ENCODE measurements at regions not wholly inside any gene's neighbourhood (a gene's known extent, or its start where the extent isn't known, plus 50 kb on each side); places are given as distances from the start of the nearest gene placed in this dataset.

- TF ChIP-seq CHD7 (IDR thresholded peaks at IDR 0.05; ENCODE audit: insufficient replicate concordance, low read length): no peak
- TF ChIP-seq KDM5A (IDR thresholded peaks at IDR 0.05; ENCODE audit: low read length): no peak
- TF ChIP-seq RBBP5 (IDR thresholded peaks at IDR 0.05; ENCODE audit: borderline replicate concordance, low read depth, low read length): no peak
- TF ChIP-seq RAD21 (IDR thresholded peaks at IDR 0.05 in 1 of 2, conservative IDR thresholded peaks at IDR 0.05 in 1 of 2; ENCODE audit: low read depth in 2 of 2, low read length in 2 of 2): no peak
- no peak for TF ChIP-seq BCL11A (IDR thresholded peaks at IDR 0.05; ENCODE audit: low read depth in 2 of 2, low read length in 2 of 2)
- no peak for TF ChIP-seq ATF3 (IDR thresholded peaks at IDR 0.05; ENCODE audit: insufficient read depth, low read depth, low read length)
- no peak for TF ChIP-seq MAFK (IDR thresholded peaks at IDR 0.05; ENCODE audit: low read depth, low read length)
- no peak for TF ChIP-seq TAF1 (IDR thresholded peaks at IDR 0.05; ENCODE audit: low read depth, low read length)
- no peak for TF ChIP-seq BRCA1 (IDR thresholded peaks at IDR 0.05; ENCODE audit: low read depth, low read length)
- TF ChIP-seq EP300 (IDR thresholded peaks at IDR 0.05; ENCODE audit: borderline replicate concordance in 1 of 2, low read depth in 2 of 2, low read length in 2 of 2): no peak
- no peak for TF ChIP-seq SIX5 (IDR thresholded peaks at IDR 0.05; ENCODE audit: low read depth, low read length)
- TF ChIP-seq YY1 (IDR thresholded peaks at IDR 0.05; ENCODE audit: low read depth, low read length): no peak
Observed at GRCh38 chr21:23639721-23640120, 1967.6 kb downstream of the MRPL39 start (continued).
